Germinal center (tissue), 1 donor: ENCODE measurements at regions not wholly inside any gene's neighbourhood (a gene's known extent, or its start where the extent isn't known, plus 50 kb on each side); places are given as distances from the start of the nearest gene placed in this dataset.
"Not testable (repeated sequence)": the region's sequence is repeated elsewhere in the genome, so short reads cannot be mapped to it uniquely, and the experiment has no call there.

Experiments used
- DNase-seq: peaks from one replicate; pipeline ENCODE4 v3.0.0; 2012; ENCODE audit warnings: mixed read lengths, low spot score

GRCh38 chr22:48940266-48941032 is 887.2 kb downstream of the BRD1 start:
- no peak for DNase-seq

DNA sequence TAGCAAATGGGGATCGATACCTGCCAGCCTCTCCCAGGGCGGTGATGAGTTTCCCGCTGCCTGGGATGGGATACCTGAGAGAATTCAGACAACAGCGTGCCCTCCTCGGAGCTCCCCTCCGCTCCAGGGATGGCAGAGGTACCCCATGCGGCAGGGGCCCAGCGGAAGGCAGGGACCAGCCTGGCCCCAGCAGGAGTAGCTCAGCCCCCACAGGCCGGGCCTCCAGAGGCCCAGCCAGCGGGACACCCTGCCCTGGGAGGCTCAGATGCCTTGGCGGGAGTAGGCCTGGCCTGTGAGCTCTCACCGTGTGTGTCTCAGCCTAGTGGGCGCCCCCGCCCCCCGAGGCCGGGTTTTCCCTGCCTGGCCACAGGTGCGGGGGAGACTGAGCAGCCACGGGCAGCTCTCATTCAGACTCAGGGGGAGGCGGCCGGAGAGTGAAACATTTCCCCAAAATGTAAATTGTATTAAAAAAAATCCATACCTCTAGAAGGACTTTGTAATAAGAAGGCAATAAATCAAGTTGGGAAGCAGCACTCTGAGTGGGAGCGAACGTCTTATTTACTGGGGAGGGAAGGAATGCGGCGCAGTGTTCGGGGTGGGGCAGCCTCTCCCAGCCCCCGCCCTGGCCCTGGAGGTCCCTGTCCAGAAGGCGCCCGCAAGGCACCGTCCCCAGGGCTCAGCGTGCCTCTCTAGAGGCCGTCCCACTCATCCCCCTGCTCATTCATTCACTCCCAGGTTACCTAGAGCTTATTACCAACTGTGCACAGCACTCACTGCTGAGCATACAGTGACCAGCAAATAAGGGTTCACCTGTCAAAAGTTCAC is 888.0 kb downstream of the BRD1 start:
- no peak for DNase-seq

- DNase-seq = no peak
These were observed 888.9 kb downstream of the BRD1 start for GRCh38 chr22:48938741-48939140.

GRCh38 chr22:48937032-48937639 is 890.5 kb downstream of the BRD1 start:
- no peak for DNase-seq

DNA sequence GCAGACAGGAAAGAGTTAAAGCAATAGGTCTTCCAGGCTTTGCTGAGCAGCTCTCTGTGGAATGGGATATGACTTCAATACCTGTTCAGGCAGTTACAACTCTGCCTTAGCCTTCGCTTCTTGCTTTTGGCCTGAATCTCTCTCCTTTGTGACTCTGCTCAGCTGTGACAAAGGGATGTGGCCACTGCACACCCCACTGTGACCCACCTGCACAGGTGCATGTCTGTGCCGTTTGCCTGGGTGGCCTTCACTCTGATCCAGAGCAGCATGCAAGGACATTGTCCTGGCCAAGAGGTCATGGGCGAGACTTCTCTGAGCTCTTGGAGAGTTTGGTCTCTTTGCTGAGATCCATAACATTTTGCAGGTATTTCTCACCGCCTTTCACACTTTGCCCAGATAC is 891.3 kb downstream of the BRD1 start:
- no peak for DNase-seq

DNA sequence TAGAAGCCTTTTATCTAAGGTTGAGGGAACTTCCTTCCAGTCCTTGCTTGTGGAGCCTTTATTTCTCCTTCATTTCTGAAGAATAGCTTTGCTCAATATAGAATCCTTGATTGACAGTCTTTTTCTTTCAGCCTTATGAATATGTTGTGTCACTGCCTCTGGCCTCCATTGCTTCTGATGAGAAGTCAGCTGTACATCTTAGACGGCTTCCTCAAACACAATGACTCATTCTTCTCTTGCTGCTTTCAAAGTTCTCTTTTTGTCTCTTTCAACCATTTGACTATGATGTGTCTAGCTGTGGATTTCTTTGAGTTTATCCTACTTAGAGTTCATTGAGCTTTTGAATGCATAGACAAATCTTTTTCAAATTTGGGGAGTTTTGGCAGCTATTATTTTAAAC is 893.2 kb downstream of the BRD1 start:
- no peak for DNase-seq

GRCh38 chr22:48931452-48931851 is 896.2 kb downstream of the BRD1 start:
- DNase-seq = no peak

DNA sequence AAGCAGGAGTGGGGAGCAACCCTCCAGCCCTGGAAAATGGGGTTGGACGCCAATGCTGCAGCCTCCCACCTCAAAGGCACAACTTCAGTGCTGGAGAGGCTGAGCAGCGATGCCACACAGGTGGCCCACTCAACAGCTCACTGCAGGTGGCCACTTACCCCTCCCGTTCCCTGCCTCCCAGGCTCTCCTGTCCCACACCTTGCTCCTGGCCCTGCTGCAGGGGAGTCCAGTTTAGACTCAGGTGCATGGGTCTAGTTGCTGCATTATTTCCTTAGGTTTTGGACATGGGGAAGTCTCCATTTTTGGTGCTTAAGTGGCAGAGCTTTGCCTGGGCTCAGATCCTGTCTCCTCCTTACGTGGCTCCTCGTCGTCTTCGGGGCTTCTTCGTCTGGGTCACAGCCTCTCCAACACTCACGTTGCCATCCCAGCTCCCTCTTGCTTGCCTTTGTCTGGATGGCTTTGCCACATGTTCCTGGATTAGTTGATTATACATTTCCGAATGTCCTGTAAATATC is 898.3 kb downstream of the BRD1 start:
- no peak for DNase-seq

DNA sequence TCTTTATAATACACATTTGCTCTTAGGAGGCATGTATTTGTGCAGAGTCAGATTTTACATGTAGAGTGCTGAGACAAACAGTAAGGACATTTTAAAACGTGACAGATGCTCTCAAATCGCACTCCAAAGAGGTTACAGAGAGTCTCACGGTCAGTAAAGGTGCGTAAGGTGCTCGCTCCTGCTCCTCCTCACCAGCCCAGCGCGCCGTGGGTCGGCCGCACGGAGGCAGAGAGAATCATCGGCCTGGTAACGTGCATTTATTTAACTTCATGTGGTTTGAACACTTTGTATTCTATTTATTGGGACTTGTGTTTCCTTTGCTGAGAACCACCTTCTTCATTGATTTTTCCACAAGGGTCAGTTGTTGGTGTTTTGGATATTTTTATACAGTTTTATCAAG is 900.1 kb downstream of the BRD1 start:
- DNase-seq = no peak

DNA sequence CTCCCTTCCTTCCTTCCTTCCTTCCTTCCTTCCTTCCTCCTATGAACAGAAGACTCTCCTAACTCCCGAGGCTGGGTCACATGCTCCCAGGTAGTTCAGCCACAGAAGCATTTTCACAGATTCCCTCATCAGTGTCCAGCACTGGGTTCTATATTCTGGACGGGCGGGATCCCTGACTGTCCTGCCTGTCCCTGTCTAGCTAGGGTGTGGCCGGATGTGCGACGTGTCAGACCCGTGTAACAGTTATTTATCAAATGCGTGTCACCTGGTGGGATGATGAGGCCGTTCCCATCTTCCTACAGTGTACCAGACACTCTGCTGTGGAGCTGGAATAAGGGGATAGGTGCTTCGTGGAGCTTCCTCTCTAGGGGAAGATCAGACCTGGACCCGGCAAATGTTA is 901.0 kb downstream of the BRD1 start:
- DNase-seq = no peak

GRCh38 chr22:48926136-48926535 is 901.5 kb downstream of the BRD1 start:
- no peak for DNase-seq

DNA sequence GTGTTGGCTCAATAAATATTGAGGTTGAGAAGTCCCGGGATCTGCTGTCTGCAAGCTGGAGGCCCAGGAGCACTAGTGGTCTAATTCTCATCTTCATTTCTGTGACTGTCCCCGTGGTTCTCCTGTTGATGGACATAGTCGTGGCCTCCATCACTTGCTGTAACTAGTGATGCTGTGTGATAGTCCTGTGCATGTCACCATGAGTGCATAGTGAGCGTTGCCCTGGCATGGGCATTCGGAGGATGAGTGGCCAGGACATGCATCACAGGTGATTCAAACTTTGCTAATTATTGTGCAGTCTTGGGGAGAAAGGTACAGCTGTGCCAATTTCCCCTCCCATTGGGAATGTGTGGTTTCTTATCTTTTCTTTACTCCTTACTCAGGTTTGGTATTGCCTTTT is 902.2 kb downstream of the BRD1 start:
- DNase-seq = no peak

- DNase-seq = no peak
These were observed 903.7 kb downstream of the BRD1 start for GRCh38 chr22:48923996-48924395.

DNA sequence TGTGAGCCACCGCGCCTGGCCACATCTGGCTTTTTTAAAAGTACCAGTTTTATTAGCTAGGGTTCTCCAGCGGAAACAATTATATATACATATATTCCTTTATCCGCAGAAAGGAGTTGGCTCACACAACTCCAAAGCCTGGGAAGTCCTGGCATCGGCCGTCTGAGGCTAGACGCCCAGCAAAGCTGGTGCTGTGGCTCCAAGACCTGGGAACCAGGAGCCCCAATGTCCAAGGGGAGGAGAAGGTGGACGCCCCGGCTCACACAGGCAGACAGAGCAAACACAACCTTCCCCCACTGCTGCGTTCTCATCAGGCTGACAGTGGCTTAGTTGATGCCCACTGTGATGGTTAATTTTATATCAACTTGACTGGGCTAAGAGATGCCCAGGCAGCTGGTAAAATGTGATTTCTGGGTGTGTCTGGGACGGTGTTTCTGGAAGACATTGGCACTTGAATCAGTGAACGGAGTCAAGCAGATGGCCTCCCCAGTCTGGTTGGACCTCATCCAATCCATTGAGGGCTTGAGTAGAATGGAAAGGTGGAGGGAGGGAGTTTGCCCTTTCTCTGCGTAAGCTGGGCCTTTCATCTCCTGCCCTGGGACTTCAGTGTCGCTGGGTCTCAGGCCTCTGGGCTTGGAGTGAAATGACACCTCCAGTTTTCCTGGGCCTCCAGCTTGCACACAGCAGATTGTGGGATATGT is 904.4 kb downstream of the BRD1 start:
- no peak for DNase-seq

GRCh38 chr22:48921411-48921903 is 906.2 kb downstream of the BRD1 start:
- DNase-seq = no peak

DNA sequence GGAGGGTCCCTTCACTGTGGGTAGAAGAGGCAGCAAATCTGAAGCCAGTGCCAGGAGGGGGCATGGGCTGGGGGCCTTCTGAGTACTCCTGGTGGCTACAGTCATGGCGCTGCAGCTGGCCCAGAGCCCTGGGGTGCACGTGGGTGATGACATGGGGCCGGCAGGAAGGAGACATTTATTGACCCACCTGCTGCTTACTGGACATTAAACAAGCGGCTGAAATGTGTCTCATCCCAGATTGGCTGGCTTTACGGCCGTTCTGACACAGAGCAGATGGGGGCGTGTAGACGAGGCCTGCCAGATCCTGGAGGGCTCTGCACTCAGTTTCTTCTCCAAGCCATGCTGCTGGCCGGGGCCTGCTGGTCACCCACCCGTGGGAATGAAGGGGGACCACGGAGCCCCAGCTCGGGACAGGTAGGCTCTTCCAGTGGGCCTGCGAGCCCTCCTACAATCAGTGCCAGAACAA is 906.9 kb downstream of the BRD1 start:
- DNase-seq = no peak

DNA sequence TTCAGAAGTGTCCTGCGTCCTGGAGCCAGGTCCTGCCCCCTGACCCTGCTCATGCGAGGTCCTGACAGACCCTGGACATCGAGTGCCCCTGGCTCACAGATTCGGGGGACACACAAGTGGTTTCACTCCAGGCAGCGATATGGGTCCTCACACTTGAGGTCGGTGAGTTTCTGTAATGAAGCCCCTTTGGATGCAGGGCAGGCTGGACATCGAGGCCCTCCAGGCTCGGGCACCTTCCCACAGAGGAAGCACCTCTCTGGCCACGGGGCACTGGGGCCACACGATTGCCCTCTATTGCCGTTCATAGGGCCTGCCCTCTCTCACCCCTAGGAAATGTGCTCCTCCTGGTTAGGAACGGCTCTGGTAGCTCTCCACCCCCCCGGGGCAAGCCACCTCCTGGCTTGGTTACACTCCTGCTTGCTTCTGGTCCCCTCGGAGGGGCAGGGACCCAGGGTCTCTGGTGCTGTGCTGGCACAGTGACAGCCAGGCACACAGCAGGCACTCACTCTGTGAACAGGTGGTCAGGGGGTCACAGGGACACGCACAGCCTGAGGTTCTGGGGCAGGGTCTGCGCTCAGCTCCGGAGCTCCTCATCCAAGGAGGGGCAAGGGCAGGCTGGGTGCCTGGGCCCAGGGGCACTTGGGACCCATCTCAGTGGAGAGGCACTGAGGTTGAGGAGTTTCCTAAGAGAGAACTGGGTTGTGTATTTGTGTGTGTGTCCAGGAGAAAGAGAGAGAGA is 907.7 kb downstream of the BRD1 start:
- DNase-seq = no peak

DNA sequence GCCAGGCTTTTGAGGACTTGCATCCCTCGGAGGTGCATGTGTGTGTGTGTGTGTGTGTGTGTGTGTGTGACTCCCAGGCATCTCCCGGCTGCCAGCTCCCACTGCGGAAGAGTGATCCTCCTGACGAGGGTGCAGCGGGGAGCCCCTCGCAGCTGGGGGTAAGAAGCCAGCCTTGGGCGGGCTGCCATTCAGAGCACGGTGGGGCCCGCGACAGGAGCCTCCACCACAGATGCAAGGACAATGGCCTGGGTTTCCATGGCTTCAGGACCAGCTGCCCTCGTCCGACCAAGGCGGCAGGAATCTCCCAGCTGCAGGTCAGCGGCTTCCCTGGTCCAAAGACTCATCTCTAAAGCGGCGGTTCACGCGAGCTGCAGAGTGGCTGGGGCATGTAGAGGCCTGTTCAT is 908.5 kb downstream of the BRD1 start:
- no peak for DNase-seq

GRCh38 chr22:48918585-48919186 is 909.0 kb downstream of the BRD1 start:
- DNase-seq = no peak

GRCh38 chr22:48912356-48913066 is 915.2 kb downstream of the BRD1 start:
- not testable (repeated sequence) for DNase-seq
